H9 (cell line): ENCODE measurements at regions not wholly inside any gene's neighbourhood (a gene's known extent, or its start where the extent isn't known, plus 50 kb on each side); places are given as distances from the start of the nearest gene placed in this dataset.

Source experiments
- DNase-seq: peaks from one replicate; pipeline ENCODE4 v3.0.0-alpha.2; 2017
- H2AFZ ChIP-seq: one replicate; pipeline ENCODE4 v1.6.1; 2013; ENCODE audit warnings: mild to moderate bottlenecking, low read length, control low read depth, moderate library complexity
- H2AK5ac ChIP-seq: 2 replicates; pipeline ENCODE4 v1.6.1; 2013; ENCODE audit warnings: low read length, control low read depth, mixed read lengths; ENCODE audit not compliant: insufficient read length
- H2BK120ac ChIP-seq: one replicate; pipeline ENCODE4 v1.6.1; 2013; ENCODE audit warnings: low read depth, mild to moderate bottlenecking, low read length, control low read depth, inconsistent platforms; ENCODE audit not compliant: poor library complexity, severe bottlenecking
- H2BK12ac ChIP-seq: 2 replicates; pipeline ENCODE4 v1.6.1; 2013; ENCODE audit warnings: low read length, control low read depth, mixed read lengths, low read depth; ENCODE audit not compliant: insufficient read length
- H2BK15ac ChIP-seq: 2 replicates; pipeline ENCODE4 v1.6.1; 2013; ENCODE audit warnings: low read depth, low read length, control low read depth
- H2BK20ac ChIP-seq: one replicate; pipeline ENCODE4 v1.6.1; 2013; ENCODE audit warnings: low read depth, mild to moderate bottlenecking, low read length, control low read depth, inconsistent platforms; ENCODE audit not compliant: poor library complexity, severe bottlenecking
- H2BK5ac ChIP-seq: 2 replicates; pipeline ENCODE4 v1.6.1; 2013; ENCODE audit warnings: low read length, control low read depth, mixed read lengths; ENCODE audit not compliant: insufficient read length
- H3K14ac ChIP-seq: 2 replicates; pipeline ENCODE4 v1.6.1; 2013; ENCODE audit warnings: low read length, control low read depth; ENCODE audit not compliant: insufficient read depth
- H3K18ac ChIP-seq: 2 replicates; pipeline ENCODE4 v1.6.1; 2013; ENCODE audit warnings: low read depth, mild to moderate bottlenecking, mixed read lengths, low read length, control low read depth; ENCODE audit not compliant: insufficient read length
- H3K23ac ChIP-seq: 2 replicates; pipeline ENCODE4 v1.6.1; 2013; ENCODE audit warnings: low read length, control low read depth, mixed read lengths, low read depth; ENCODE audit not compliant: insufficient read length
- H3K23me2 ChIP-seq: 2 replicates; pipeline ENCODE4 v1.6.1; 2013; ENCODE audit warnings: low read depth, mild to moderate bottlenecking, mixed read lengths, low read length, control low read depth; ENCODE audit not compliant: insufficient read length, poor library complexity, severe bottlenecking
- H3K27ac ChIP-seq: 2 replicates; pipeline ENCODE4 v1.5.1; 2013; ENCODE audit warnings: low read length, control low read depth, mixed read lengths, low read depth; ENCODE audit not compliant: insufficient read length
- H3K27me3 ChIP-seq: 2 replicates; pipeline ENCODE4 v1.6.1; 2013; ENCODE audit warnings: low read length, control low read depth, inconsistent platforms; ENCODE audit not compliant: insufficient read depth
- H3K4ac ChIP-seq: 2 replicates; pipeline ENCODE4 v1.6.1; 2013; ENCODE audit warnings: low read depth, mild to moderate bottlenecking, control low read depth, inconsistent platforms, low read length, moderate library complexity
- H3K4me1 ChIP-seq: 2 replicates; pipeline ENCODE4 v1.6.1; 2013; ENCODE audit warnings: low read length, control low read depth, inconsistent platforms; ENCODE audit not compliant: insufficient read depth
- H3K4me2 ChIP-seq: 2 replicates; pipeline ENCODE4 v1.6.1; 2013; ENCODE audit warnings: low read length, control low read depth, mixed read lengths; ENCODE audit not compliant: insufficient read length, insufficient read depth
- H3K56ac ChIP-seq: 2 replicates; pipeline ENCODE4 v1.6.1; 2013; ENCODE audit warnings: low read depth, mild to moderate bottlenecking, mixed read lengths, low read length, control low read depth; ENCODE audit not compliant: insufficient read length
- H3K79me1 ChIP-seq: 2 replicates; pipeline ENCODE4 v1.6.1; 2013; ENCODE audit warnings: low read depth, mild to moderate bottlenecking, moderate library complexity, low read length, control low read depth, inconsistent platforms; ENCODE audit not compliant: insufficient read depth, poor library complexity, severe bottlenecking
- H3K79me2 ChIP-seq: 2 replicates; pipeline ENCODE4 v1.6.1; 2013; ENCODE audit warnings: low read length, control low read depth, inconsistent platforms; ENCODE audit not compliant: insufficient read depth
- H3K9ac ChIP-seq: 2 replicates; pipeline ENCODE4 v1.6.1; 2013; ENCODE audit warnings: low read length, control low read depth, mixed read lengths; ENCODE audit not compliant: insufficient read length; ENCODE audit errors: extremely low read depth
- H3K9me3 ChIP-seq: one replicate; pipeline ENCODE4 v1.6.1; 2013; ENCODE audit warnings: low read depth, low read length, inconsistent platforms; ENCODE audit not compliant: control insufficient read depth
- H3T11ph ChIP-seq: one replicate; pipeline ENCODE4 v1.6.1; 2013; ENCODE audit warnings: mild to moderate bottlenecking, low read length, control low read depth, inconsistent platforms
- H4K20me1 ChIP-seq: one replicate; pipeline ENCODE4 v1.6.1; 2013; ENCODE audit not compliant: control insufficient read depth, insufficient read length, insufficient read depth
- H4K5ac ChIP-seq: 2 replicates; pipeline ENCODE4 v1.6.1; 2013; ENCODE audit warnings: low read depth, mild to moderate bottlenecking, mixed read lengths, low read length, control low read depth; ENCODE audit not compliant: insufficient read length
- H4K8ac ChIP-seq: replicated peaks from 2 replicates; pipeline ENCODE4 v1.6.1; 2013; ENCODE audit warnings: low read length, control low read depth, mixed read lengths, low read depth; ENCODE audit not compliant: insufficient read length
- H4K91ac ChIP-seq: 2 replicates; pipeline ENCODE4 v1.6.1; 2013; ENCODE audit warnings: low read depth, mild to moderate bottlenecking, moderate library complexity, mixed read lengths, low read length, control low read depth; ENCODE audit not compliant: insufficient read length
- H3K27ac Mint-ChIP-seq, 3 experiments: 2 replicates in 2 of 3; 3 replicates in 1 of 3; pipeline ENCODE4 v1.8.0; 2020 to 2021; ENCODE audit warnings: mixed read lengths in 3 of 3, mild to moderate bottlenecking in 1 of 3, moderate library complexity in 1 of 3
- H3K27me3 Mint-ChIP-seq: 2 replicates; pipeline ENCODE4 v1.8.0; 2021; ENCODE audit warnings: low read depth, mild to moderate bottlenecking, moderate library complexity, mixed read lengths
- H3K36me3 Mint-ChIP-seq, 3 experiments: 2 replicates in 2 of 3; 3 replicates in 1 of 3; pipeline ENCODE4 v1.8.0; 2020 to 2021; ENCODE audit warnings: low read depth in 3 of 3, mixed read lengths in 3 of 3; ENCODE audit not compliant: insufficient read depth in 1 of 3
- H3K4me1 Mint-ChIP-seq, 2 experiments: 2 replicates each; pipeline ENCODE4 v1.8.0; 2020; ENCODE audit warnings: mixed read lengths in 2 of 2
- H3K4me3 Mint-ChIP-seq, 2 experiments: 2 replicates in 1 of 2; 3 replicates in 1 of 2; pipeline ENCODE4 v1.8.0; 2020 to 2021; ENCODE audit warnings: mild to moderate bottlenecking in 2 of 2, mixed read lengths in 2 of 2, moderate library complexity in 1 of 2
- H3K9me3 Mint-ChIP-seq, 2 experiments: 2 replicates in 1 of 2; 3 replicates in 1 of 2; pipeline ENCODE4 v1.8.0; 2020; ENCODE audit warnings: mild to moderate bottlenecking in 2 of 2, mixed read lengths in 2 of 2, moderate library complexity in 1 of 2
- WGBS: extraction: QIAGEN DNeasy Blood & Tissue Kit; methylation state at CpG from one replicate; pipeline ENCODE4 v1.1.7; 2013; ENCODE audit warnings: missing lambda C conversion rate, low lambda C conversion rate, mixed read lengths; ENCODE audit not compliant: insufficient read length; ENCODE audit errors: extremely low coverage; 5-methylcytosine and 5-hydroxymethylcytosine counted together
- TF ChIP-seq, protein P1 (sequence below): fragments of 200-600 bp; sonication (generic); conservative IDR thresholded peaks from 3 replicates; pipeline ENCODE4 v1.8.0; 2021; ENCODE audit warnings: antibody characterized with exemption, mild to moderate bottlenecking

DNA sequence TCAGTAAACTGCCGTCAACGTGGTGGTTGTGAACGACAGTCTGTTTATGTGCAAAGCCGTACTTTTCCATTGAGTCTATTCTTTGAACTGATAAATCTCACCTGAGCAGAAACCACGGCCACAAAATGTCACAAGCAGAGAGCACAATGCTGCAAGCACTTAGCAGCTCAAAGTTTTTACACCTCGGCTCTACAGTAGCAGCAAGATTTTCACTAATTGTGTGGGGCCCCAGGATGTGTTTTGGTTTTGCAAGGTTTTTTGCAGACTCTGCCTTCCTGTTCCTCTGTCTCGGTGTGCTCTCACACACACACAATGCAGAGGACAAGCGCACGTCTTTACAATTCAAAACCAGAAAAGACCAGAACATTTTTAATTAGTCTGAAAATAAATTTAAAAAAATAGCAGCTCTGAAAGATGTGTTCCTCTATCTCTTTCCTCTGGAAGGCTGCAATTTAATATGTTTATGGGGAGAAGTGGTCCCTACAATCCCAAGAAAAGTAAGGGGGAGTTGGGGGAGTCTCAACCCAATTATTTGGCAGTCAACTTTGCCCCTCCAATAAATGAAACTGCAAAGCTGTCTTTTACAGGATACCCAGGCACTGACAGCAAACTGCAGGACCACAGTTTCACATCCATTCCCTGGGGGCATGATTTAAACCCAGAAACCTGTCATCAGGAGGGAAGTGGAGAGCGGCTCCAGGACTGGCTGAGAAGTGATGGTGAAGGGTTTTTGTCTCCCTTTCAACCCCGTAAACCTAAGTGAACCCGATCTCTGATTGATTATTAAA, 73.8 kb upstream of the SFMBT2 start:
- Mint-ChIP-seq H3K36me3 (no peaks in the 10 kb centered on the region; a peak in 1 of 7 replicates), H3K27me3 (peaks cover 2% of the 10 kb centered on the region), H3K27ac (no peak overlapping the region), H3K4me1 (peaks cover 26 to 32% of the 10 kb centered on the region in 2 experiments), H3K9me3 (no peaks in the 10 kb centered on the region), H3K4me3 (no peak overlapping the region)
- Histone ChIP-seq H2BK12ac (no peak overlapping the region), H3K27me3 (no peaks in the 10 kb centered on the region), H2BK120ac (no peak overlapping the region), H3K56ac (no peak overlapping the region), H3K4me2 (no peak overlapping the region), H2AK5ac (no peak overlapping the region), H3K4me1 (no peaks in the 10 kb centered on the region), H3K23me2 (no peaks in the 10 kb centered on the region), H4K8ac (no peak overlapping the region), H2AFZ (no peak overlapping the region), H3K4ac (no peak overlapping the region), H3K9me3 (no peaks in the 10 kb centered on the region), H2BK5ac (no peak overlapping the region), H3K14ac (no peak overlapping the region), H4K91ac (no peak overlapping the region), H3K18ac (no peak overlapping the region), H2BK15ac (no peak overlapping the region), H3K23ac (no peak overlapping the region), H2BK20ac (no peak overlapping the region), H3T11ph (no peak overlapping the region), H4K20me1 (no peaks in the 10 kb centered on the region), H3K9ac (no peak overlapping the region), H3K27ac (no peak overlapping the region), H3K79me2 (no peaks in the 10 kb centered on the region), H3K79me1 (no peaks in the 10 kb centered on the region), H4K5ac (no peak overlapping the region)
- no peak for DNase-seq
- TF ChIP-seq, protein P1, sequence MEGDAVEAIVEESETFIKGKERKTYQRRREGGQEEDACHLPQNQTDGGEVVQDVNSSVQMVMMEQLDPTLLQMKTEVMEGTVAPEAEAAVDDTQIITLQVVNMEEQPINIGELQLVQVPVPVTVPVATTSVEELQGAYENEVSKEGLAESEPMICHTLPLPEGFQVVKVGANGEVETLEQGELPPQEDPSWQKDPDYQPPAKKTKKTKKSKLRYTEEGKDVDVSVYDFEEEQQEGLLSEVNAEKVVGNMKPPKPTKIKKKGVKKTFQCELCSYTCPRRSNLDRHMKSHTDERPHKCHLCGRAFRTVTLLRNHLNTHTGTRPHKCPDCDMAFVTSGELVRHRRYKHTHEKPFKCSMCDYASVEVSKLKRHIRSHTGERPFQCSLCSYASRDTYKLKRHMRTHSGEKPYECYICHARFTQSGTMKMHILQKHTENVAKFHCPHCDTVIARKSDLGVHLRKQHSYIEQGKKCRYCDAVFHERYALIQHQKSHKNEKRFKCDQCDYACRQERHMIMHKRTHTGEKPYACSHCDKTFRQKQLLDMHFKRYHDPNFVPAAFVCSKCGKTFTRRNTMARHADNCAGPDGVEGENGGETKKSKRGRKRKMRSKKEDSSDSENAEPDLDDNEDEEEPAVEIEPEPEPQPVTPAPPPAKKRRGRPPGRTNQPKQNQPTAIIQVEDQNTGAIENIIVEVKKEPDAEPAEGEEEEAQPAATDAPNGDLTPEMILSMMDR = no peak
- WGBS = no CpG with 5 or more reads among the region's 12 CpGs
